ENCODE measurements at regions not wholly inside any gene's neighbourhood (a gene's known extent, or its start where the extent isn't known, plus 50 kb on each side); places are given as distances from the start of the nearest gene placed in this dataset.

GRCh38 chr15:39510001-39510701 lies 70.7 kb upstream of the THBS1 start:
- no TSS peak for BruUV-seq (replicated peaks)
- TF ChIP-seq EZH2 (IDR thresholded peaks at IDR 0.05; ENCODE audit: borderline replicate concordance, low read depth, low read length, poor library complexity, severe bottlenecking), result no peak
- TF ChIP-seq CTCF (conservative IDR thresholded peaks at IDR 0.05; ENCODE audit: low read depth, low read length), result no peak
- ChIA-PET CTCF (no interaction called here), POLR2A (ENCODE audit: low non-redundant PET) (no interaction called here)
- Histone ChIP-seq H3K4me3 (ENCODE audit: low read depth, low read length, poor library complexity, severe bottlenecking) (no peak overlapping the region), H3K4me1 (ENCODE audit: insufficient read depth, low read length, poor library complexity, severe bottlenecking) (no peaks in the 10 kb centered on the region), H3K36me3 (ENCODE audit: insufficient read depth, low read length, poor library complexity, severe bottlenecking) (no peaks in the 10 kb centered on the region), H3K9me3 (ENCODE audit: low read depth, low read length, poor library complexity, severe bottlenecking) (peaks cover 4% of the 10 kb centered on the region), H3K27me3 (replicated peaks; ENCODE audit: insufficient read depth, low read depth, low read length, poor library complexity) (peaks cover 39% of the 10 kb centered on the region), H3K27ac (ENCODE audit: low read depth, low read length, poor library complexity, severe bottlenecking) (no peak overlapping the region)
- intact Hi-C loops (cut with micrococcal nuclease; ENCODE audit: unreplicated experiment), result no loop called here
- no peak for DNase-seq (ENCODE audit: low spot score)

- H3K36me3 ChIP-seq (ENCODE audit: insufficient read depth, low read length, poor library complexity, severe bottlenecking), result no peaks in the 10 kb centered on the region
- ChIA-PET CTCF (no interaction called here), POLR2A (ENCODE audit: low non-redundant PET) (interaction anchor here (0.7 kb wide), 1 partner anchor 466 kb away, joined by 4 read pairs; no protein-coding TSS in a partner anchor)
- H3K27me3 ChIP-seq (replicated peaks; ENCODE audit: insufficient read depth, low read depth, low read length, poor library complexity), result peaks cover 45% of the 10 kb centered on the region
- BruUV-seq (replicated peaks), result no TSS peak
- peaks cover 5% of the 10 kb centered on the region for H3K9me3 ChIP-seq (ENCODE audit: low read depth, low read length, poor library complexity, severe bottlenecking)
- no peak overlapping the region for H3K4me3 ChIP-seq (ENCODE audit: low read depth, low read length, poor library complexity, severe bottlenecking)
- DNase-seq (ENCODE audit: low spot score), result no peak
- TF ChIP-seq EZH2 (IDR thresholded peaks at IDR 0.05; ENCODE audit: borderline replicate concordance, low read depth, low read length, poor library complexity, severe bottlenecking) (no peak), CTCF (conservative IDR thresholded peaks at IDR 0.05; ENCODE audit: low read depth, low read length) (no peak)
- H3K4me1 ChIP-seq (ENCODE audit: insufficient read depth, low read length, poor library complexity, severe bottlenecking), result no peaks in the 10 kb centered on the region
- H3K27ac ChIP-seq (ENCODE audit: low read depth, low read length, poor library complexity, severe bottlenecking), result no peak overlapping the region
- intact Hi-C loops (cut with micrococcal nuclease; ENCODE audit: unreplicated experiment), result no loop called here
These were observed 69.6 kb upstream of the THBS1 start for GRCh38 chr15:39511000-39511915.

DNA sequence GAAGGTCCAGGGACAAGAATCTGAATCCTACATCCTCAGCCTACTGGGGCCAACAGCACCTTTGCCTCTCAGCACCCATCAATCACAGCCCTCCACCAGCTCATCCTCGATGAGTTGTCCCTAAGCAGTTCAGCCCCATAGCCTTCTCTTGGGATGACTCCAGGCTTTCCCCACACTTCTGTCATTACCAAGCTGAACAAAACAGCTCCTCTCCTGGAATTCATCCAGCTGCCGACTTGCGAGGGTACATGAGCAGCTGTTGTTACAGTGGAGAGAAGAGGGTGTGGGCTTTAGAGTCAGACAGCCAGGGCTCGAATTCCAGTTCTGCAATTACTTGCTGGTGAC lies 69.0 kb upstream of the THBS1 start:
- H3K36me3 ChIP-seq (ENCODE audit: insufficient read depth, low read length, poor library complexity, severe bottlenecking), result no peaks in the 10 kb centered on the region
- no peak for DNase-seq (ENCODE audit: low spot score)
- intact Hi-C loops (cut with micrococcal nuclease; ENCODE audit: unreplicated experiment), result no loop called here
- H3K4me1 ChIP-seq (ENCODE audit: insufficient read depth, low read length, poor library complexity, severe bottlenecking), result no peaks in the 10 kb centered on the region
- ChIA-PET CTCF (no interaction called here), POLR2A (ENCODE audit: low non-redundant PET) (interaction anchor here (0.7 kb wide), 1 partner anchor 467 kb away, joined by 4 read pairs; no protein-coding TSS in a partner anchor)
- BruUV-seq (replicated peaks), result no TSS peak
- peaks cover 48% of the 10 kb centered on the region for H3K27me3 ChIP-seq (replicated peaks; ENCODE audit: insufficient read depth, low read depth, low read length, poor library complexity)
- TF ChIP-seq CTCF (conservative IDR thresholded peaks at IDR 0.05; ENCODE audit: low read depth, low read length) (no peak), EZH2 (IDR thresholded peaks at IDR 0.05; ENCODE audit: borderline replicate concordance, low read depth, low read length, poor library complexity, severe bottlenecking) (no peak)
- no peak overlapping the region for H3K27ac ChIP-seq (ENCODE audit: low read depth, low read length, poor library complexity, severe bottlenecking)
- H3K9me3 ChIP-seq (ENCODE audit: low read depth, low read length, poor library complexity, severe bottlenecking), result peaks cover 5% of the 10 kb centered on the region
- H3K4me3 ChIP-seq (ENCODE audit: low read depth, low read length, poor library complexity, severe bottlenecking), result no peak overlapping the region
